Thoracic aorta (tissue), 2 donors: ENCODE measurements at regions not wholly inside any gene's neighbourhood (a gene's known extent, or its start where the extent isn't known, plus 50 kb on each side); places are given as distances from the start of the nearest gene placed in this dataset.

ENCODE experiments used
- ATAC-seq: fragments of 150-250 bp; one replicate; pipeline ENCODE4 v1.8.0; 2017; ENCODE audit warnings: low read depth; ENCODE audit not compliant: insufficient number of reproducible peaks, low FRiP score
- DNase-seq: peaks from one replicate; pipeline ENCODE4 v3.0.0-alpha.2; 2020; ENCODE audit warnings: low spot score
- H3K27ac ChIP-seq, 2 donors: fragments of 200-600 bp; sonication (generic); 1 replicate in 1 of 2; 2 replicates in 1 of 2; pipeline ENCODE4 v1.5.1; 2016; ENCODE audit warnings: mild to moderate bottlenecking in 2 of 2, moderate library complexity in 2 of 2
- H3K27me3 ChIP-seq: fragments of 200-600 bp; sonication (generic); replicated peaks from 2 replicates; pipeline ENCODE4 v1.6.0; 2016; ENCODE audit warnings: mild to moderate bottlenecking; ENCODE audit not compliant: insufficient read depth
- H3K36me3 ChIP-seq: fragments of 200-600 bp; sonication (generic); one replicate; pipeline ENCODE4 v1.5.1; 2016
- H3K4me1 ChIP-seq, 2 donors: fragments of 200-600 bp; sonication (generic); 1 replicate in 1 of 2; 2 replicates in 1 of 2; pipeline versions ENCODE4 v1.5.1 to v1.6.0; 2016; ENCODE audit warnings: low read depth in 2 of 2, mild to moderate bottlenecking in 1 of 2; ENCODE audit not compliant: control insufficient read depth in 1 of 2
- H3K4me3 ChIP-seq: fragments of 200-600 bp; sonication (generic); 2 replicates; pipeline ENCODE4 v1.5.1; 2016; ENCODE audit warnings: mild to moderate bottlenecking
- H3K9me3 ChIP-seq: fragments of 200-600 bp; sonication (generic); 2 replicates; pipeline ENCODE4 v1.5.1; 2016
- CTCF ChIP-seq: fragments of 200-600 bp; sonication (generic); IDR thresholded peaks from one replicate; pipeline ENCODE4 v1.5.1; 2019; ENCODE audit warnings: antibody characterized with exemption

GRCh38 chr9:120330031-120330430 is 249.9 kb downstream of the CDK5RAP2 start:
- Histone ChIP-seq H3K9me3 (no peaks in the 10 kb centered on the region), H3K27ac (no peak overlapping the region), H3K36me3 (no peaks in the 10 kb centered on the region), H3K4me3 (no peak overlapping the region), H3K27me3 (no peaks in the 10 kb centered on the region), H3K4me1 (no peaks in the 10 kb centered on the region)
- DNase-seq (no peak), ATAC-seq (no peak)
- no peak for TF ChIP-seq CTCF

DNA sequence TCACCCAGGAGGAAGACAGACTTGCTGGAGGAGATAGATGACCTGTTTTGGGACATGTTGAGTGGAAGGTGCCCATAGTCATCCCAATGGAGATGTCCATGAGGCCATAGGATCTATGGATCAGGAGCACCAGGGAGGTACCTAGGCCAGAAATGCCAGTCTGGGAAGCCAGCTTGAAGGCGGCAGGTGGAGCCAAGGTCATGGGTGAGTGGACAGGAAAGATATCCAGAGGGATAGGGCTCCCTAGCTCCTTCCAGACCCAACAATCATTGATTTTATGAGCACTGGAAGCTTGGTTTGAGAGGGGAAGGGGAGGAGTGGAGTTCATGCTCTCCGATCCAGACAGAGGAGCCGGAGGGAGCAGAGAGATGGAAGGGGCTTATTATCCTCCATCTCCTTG is 252.6 kb downstream of the CDK5RAP2 start:
- DNase-seq, result no peak
- H3K4me1 ChIP-seq, result no peaks in the 10 kb centered on the region
- no peaks in the 10 kb centered on the region for H3K9me3 ChIP-seq
- no peak overlapping the region for H3K4me3 ChIP-seq
- H3K27me3 ChIP-seq, result no peaks in the 10 kb centered on the region
- H3K36me3 ChIP-seq, result no peaks in the 10 kb centered on the region
- TF ChIP-seq CTCF, result no peak
- no peak for ATAC-seq
- no peak overlapping the region for H3K27ac ChIP-seq

DNA sequence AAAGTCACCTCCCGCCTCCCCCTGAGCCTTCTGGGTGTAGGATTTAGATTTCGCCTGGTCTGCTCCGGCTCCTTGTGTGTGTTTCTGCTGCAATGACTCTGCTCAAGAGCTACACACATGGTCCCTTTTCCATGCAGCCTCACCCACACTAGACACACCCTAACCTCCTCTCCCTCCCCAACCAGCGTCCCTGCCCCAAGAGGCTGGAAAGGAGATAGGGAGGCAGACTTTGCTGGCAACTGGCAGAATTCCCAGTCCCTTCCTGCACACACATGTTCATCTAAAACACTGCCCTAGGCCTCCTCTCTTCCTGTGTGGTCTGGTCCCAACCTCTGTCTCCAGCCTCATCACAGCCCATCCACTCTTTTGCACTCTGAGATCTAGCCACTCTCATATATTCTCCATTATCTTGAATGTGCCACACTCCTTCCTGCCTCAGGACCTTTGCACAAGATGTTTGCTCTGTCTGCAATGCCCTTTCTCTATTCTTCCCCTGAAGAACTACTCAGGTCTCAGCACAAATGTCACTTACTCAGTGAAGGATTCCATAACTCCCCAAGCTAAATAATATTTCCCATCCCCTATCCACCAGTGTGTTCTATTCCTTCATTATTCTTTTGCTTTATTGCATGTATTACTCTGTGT is 253.8 kb downstream of the CDK5RAP2 start:
- ATAC-seq (no peak), DNase-seq (no peak)
- no peak for TF ChIP-seq CTCF
- H3K36me3 ChIP-seq, result no peaks in the 10 kb centered on the region
- H3K27me3 ChIP-seq, result no peaks in the 10 kb centered on the region
- H3K9me3 ChIP-seq, result no peaks in the 10 kb centered on the region
- H3K4me1 ChIP-seq, result no peaks in the 10 kb centered on the region
- H3K4me3 ChIP-seq, result no peak overlapping the region
- no peak overlapping the region for H3K27ac ChIP-seq

GRCh38 chr9:120324996-120325642 is 254.8 kb downstream of the CDK5RAP2 start:
- Histone ChIP-seq H3K4me3 (no peak overlapping the region), H3K27me3 (no peaks in the 10 kb centered on the region), H3K4me1 (no peaks in the 10 kb centered on the region), H3K27ac (no peak overlapping the region), H3K9me3 (no peaks in the 10 kb centered on the region), H3K36me3 (no peaks in the 10 kb centered on the region)
- no peak for TF ChIP-seq CTCF
- DNase-seq (no peak), ATAC-seq (no peak)

DNA sequence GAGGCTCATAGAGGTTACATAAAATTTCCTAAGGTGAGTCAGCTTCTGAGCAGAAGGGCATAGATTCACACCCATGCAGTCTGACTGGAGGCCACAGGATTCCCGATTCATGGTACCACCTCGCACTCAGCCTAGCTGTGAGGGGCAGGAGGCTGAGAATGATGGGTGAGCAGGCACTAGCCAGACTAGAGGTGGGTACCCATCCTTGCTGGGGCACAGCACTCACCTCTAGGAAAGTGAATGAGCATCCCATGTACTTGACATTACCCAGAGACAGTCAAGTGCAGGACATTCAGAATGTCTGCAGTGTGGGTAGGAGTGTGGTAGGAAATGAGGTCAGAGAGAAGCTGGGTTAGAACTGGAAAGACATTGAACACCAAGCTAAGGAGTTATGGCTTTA is 255.5 kb downstream of the CDK5RAP2 start:
- H3K27ac ChIP-seq, result no peak overlapping the region
- no peak for TF ChIP-seq CTCF
- no peaks in the 10 kb centered on the region for H3K9me3 ChIP-seq
- no peak for DNase-seq
- H3K36me3 ChIP-seq, result no peaks in the 10 kb centered on the region
- no peaks in the 10 kb centered on the region for H3K4me1 ChIP-seq
- no peak overlapping the region for H3K4me3 ChIP-seq
- H3K27me3 ChIP-seq, result no peaks in the 10 kb centered on the region
- no peak for ATAC-seq
